ENCODE measurements at regions not wholly inside any gene's neighbourhood (a gene's known extent, or its start where the extent isn't known, plus 50 kb on each side); places are given as distances from the start of the nearest gene placed in this dataset.

DNA sequence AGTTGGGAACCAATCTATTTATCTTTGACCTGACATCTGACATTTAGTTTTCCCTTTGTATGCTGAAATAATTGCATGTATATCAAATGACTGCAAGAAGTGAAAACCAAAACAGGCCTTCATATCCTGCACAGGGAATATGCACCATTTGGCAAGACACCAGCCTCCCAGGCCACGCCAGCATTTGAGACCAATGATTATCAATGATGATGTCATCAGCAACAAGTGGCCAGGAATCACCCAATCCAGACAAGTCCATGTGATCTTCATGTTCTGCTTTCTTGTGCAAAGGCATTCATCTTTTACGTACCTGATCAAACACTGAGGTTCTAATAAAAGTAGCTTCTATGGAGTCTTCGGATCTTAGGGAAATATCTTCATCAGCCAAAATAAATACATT is 107.4 kb upstream of the TENT5A start:
- DNase-seq, result no peak

DNA sequence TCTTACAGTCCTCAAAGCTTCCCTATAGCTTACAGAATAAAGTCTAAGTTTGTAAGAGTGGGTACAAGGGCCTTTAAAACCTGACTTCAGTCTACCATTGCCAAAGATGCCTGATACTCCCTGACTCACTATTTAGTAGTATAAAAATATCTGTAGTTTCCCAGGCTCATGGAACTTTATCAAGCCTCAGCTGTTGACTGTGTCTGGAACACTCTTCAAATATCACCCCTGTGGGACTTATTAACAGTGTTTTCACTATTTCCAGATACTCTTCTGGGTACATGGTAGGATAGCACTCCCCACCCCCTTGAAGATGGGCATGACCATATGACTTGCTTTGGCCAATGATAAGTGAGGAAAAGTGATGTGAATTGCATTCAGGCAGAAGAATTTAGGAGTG is 105.3 kb upstream of the TENT5A start:
- DNase-seq, result no peak

- no peak for DNase-seq
These were observed 104.4 kb upstream of the TENT5A start for GRCh38 chr6:81856872-81857271.

GRCh38 chr6:81854474-81854873 is 102.0 kb upstream of the TENT5A start:
- DNase-seq, result no peak

- DNase-seq, result no peak
These were observed 101.5 kb upstream of the TENT5A start for GRCh38 chr6:81853975-81854374.

DNA sequence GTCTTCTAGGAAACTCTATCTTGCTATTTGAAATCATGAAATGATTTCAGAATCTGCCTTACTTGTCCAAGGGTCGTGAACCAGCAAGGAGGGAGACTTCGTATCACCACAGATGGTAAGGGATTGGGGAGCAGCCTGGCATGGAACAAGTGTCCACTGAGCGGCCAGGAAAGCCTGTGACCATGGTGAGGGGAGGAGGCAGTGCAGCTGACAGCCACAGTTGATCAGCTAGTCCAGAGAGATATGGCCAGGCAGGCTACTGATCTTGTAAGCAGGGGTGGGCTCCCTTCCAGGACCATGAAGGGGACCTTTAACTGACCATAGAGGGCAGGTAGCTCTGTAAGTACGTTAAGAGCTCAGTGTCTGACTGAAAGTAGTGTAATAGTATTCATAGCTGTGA is 96.8 kb upstream of the TENT5A start:
- no peak for DNase-seq

DNA sequence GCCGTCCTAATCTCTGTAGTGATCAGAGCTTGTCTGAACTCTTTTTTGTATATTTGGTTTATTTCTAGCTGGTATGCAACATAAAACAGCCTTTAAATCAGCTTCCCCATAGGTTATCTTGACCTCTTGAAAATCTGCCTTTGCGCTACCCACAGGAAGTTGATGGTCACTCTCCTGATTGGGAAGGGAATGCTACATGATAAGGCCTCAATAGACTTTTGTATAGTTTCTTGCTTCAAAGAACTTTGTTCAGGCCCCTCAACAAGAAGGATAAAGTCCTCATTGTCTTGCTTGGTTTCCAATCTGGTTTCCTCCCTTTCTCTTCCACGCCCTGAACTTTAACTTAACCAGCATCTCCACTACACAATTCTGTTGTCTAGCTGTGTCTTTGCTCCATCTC is 95.4 kb upstream of the TENT5A start:
- DNase-seq, result no peak

DNA sequence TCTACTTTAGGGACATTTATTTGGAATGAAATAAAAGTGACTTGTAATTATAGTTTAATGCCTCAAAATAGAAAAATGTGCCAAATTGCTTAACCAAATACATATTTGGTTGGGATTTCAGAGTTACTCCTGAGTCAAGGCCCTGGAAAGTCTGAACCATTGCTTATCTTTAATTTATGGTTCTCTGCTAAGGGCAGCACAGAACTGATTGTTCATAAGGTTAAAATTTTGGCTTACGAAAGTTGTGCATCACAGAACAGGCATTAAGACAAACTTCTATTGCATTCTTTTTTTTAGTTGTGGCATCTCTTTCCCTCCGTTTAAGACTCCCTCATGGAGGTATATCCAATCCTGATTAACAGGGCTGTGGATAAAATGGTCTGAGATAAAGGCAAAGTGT is 92.2 kb upstream of the TENT5A start:
- DNase-seq, result peak; percentile 31

DNA sequence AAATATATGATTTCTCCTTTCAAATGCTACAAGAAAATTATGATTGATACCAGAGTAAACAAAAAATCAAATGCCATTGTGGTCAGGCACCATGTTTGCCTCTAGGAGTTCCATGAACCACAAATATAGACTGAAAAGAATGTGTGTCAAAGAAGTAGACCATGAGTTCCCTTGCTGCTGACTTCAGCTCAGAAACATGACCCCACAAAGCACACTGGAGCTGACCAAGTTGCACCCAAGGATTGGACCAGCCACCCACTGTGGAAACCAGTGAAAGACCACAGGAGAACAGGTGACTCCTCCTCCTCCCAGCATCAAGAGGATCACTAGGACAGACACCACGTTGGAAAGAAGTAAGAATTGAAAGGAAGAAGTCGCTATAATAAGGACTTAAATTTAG is 90.8 kb upstream of the TENT5A start:
- DNase-seq, result no peak

- no peak for DNase-seq
These were observed 89.8 kb upstream of the TENT5A start for GRCh38 chr6:81842254-81842653.

GRCh38 chr6:81838724-81839426 is 86.4 kb upstream of the TENT5A start:
- no peak for DNase-seq

- peak; percentile 2 for DNase-seq
These were observed 85.5 kb upstream of the TENT5A start for GRCh38 chr6:81838031-81838430.

- peak; percentile 81 for DNase-seq
These were observed 81.7 kb upstream of the TENT5A start for GRCh38 chr6:81834141-81834681.

DNA sequence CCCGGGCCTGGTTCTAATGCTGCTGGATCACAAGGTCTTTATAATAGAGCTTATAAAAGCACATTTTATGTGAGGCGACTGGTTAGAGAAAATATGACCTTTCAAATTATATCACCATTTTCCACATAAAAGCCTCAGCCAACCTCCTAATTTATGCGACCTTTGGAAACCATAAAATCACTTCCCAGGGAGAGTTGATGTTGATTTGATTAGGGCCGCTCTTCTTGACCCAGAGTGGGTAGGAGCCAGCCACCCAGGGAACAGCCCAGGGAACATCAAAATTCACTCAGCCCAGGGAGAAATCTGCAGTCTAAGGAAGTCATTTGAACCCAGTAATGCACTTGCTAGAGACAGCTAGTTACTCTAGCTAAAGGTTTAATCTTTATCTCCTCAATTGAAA is 79.8 kb upstream of the TENT5A start:
- DNase-seq, result no peak

DNA sequence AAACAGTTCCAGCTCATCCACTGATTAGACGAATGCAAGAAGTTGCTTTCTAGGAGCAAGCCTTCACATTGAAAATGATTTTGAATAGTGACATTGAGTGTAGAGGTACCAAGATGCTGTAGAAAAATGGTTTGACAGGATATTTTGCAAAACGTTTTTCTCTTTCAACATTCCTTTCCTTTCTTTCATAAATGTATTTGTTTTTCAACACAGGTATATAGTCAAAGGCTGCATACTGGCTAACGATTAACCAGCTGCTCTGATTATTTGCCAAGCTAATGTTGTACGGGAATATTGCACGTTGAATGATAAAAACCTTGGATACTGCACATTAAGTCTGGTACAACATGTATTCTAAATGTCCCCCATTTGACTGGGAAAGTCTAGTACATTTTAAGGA is 78.8 kb upstream of the TENT5A start:
- DNase-seq, result no peak

GRCh38 chr6:81826784-81827183 is 74.3 kb upstream of the TENT5A start:
- DNase-seq, result no peak

DNA sequence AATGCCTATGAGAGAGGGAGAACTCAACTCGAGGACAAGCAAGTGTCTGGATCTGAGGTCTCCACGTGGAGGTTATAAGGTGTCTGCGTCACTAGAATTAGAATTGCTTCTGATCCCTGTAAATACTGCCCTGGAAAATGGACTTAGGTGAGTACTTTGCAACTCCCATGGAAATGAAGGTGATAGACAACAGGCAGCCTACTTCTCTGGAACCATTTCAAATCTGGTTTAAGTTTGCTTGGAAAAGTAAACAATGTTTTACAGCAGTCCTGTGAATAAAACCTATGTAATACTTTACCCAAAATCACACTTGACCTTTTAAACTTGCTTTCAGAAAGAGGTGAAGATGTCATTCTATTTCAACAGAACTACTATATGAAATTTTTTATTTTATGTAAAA is 70.1 kb upstream of the TENT5A start:
- no peak for DNase-seq

DNA sequence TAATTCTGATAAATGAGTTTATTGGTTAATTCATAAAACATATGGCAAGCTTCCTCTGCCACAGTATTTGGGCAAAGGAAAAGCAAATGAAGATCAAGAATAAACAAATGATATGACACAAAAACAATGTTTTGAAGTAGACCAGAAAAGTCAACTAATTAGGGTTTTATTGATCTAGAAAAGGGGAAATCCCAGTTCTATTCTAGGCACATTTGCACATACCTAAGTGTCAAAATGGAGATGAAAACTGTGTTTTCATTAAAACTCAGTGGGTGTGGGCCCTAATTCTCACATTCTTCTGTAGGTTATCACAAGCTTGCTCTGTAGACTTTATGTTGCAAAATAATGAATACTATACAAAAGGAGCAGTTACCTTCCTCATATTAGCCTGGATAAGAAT is 69.0 kb upstream of the TENT5A start:
- DNase-seq, result no peak

DNA sequence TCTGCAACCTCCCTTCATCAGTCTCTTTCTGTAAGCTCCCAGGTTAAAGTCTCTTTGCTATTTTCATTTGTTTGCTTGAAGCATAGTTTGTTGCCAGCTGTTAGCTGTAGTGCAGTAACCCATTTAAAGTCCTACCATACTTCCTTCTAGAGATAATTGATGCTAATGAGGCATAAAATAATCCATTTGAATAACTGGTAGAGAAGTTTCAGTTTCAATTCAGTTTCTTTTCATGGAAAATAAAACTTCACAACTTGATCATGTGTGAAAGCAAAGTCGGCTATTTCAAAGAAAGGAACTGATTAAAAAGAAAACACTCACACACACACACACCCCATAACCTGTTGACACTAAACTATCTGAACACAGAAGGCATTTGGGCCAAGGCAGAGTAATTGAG is 68.5 kb upstream of the TENT5A start:
- DNase-seq, result no peak

- DNase-seq, result no peak
These were observed 67.9 kb upstream of the TENT5A start for GRCh38 chr6:81820422-81820821.

- no peak for DNase-seq
These were observed 67.3 kb upstream of the TENT5A start for GRCh38 chr6:81819767-81820166.

DNA sequence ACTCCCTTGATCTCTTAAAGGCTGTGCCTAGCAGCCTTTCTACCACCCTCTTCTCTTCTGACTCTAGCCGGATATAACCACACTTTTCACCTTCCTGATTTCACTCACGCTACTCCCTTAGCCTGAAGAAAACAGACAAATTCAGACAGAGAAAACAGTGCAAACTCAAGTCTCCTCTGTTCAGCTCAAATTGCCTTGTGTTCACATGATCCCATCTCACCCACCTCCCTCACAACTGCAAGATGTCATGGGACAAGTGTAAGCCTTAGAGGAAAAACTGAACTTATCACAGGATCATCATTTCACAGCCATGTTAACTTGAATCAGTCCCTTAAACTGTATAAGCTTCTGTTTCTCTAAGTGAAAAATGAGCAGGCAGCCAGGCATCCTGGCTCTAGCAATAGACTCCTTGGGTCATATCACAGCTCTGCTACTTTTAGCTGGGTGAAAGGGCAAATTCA is 66.5 kb upstream of the TENT5A start:
- DNase-seq, result no peak

GRCh38 chr6:81816380-81816779 is 63.9 kb upstream of the TENT5A start:
- DNase-seq, result no peak

- peak; percentile 26 for DNase-seq
These were observed 62.0 kb upstream of the TENT5A start for GRCh38 chr6:81814370-81815076.

GRCh38 chr6:81813305-81813704 is 60.8 kb upstream of the TENT5A start:
- no peak for DNase-seq

Measured in fibroblast of skin of right biceps (primary cell).